C4-2B (cell line): ENCODE measurements at regions not wholly inside any gene's neighbourhood (a gene's known extent, or its start where the extent isn't known, plus 50 kb on each side); places are given as distances from the start of the nearest gene placed in this dataset.

Experiments
- CTCF ChIP-seq: fragments of 450-650 bp; conservative IDR thresholded peaks from 2 replicates; pipeline ENCODE4 v1.5.1; 2017; ENCODE audit warnings: mild to moderate bottlenecking
- ZFX ChIP-seq: fragments of 450-650 bp; IDR thresholded peaks from 2 replicates; pipeline ENCODE4 v1.6.1; 2017

DNA sequence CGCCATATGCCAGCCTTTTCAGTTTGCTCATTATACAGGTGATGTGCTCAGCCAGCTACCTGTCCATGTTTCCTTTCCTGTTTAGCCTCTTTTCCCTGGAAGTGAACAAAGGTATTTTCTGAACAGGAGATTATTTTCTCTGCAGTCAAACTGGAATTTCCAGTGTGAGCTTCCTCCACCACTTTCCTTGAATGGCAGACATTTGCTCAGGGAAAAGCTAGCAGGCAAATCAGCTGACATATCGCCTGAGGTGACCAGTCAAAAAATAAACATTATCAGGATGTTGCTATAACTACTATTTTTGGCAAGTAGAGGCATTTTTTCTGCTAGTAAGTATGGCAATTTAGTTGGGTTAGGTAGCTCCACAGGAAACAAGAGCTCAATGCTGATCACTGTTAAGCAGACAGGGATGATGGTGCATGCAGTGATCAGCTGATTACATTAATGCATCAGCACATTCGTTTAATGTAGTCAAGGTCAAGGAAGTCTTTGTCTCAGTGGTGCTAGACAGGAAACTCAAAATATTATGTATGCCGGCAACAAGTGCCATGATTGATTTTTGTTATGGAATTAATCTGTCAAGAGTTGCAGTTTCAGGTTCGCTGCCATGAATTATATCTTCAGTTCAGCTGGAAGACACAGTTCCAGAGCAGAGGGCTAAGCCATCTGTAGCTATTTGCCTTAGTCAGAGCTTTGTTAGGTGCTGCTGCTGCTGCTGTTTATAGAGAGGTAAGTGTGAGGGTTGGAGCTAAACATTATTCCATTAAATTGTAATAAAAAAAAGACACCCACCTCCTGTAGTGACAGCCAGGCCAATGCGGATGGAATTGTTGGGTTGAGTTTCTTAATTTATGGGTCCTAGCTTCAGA, 179.7 kb upstream of the ST6GALNAC5 start:
- TF ChIP-seq CTCF = no peak
- TF ChIP-seq ZFX = no peak
